G401.6 (cell line): ENCODE measurements at regions not wholly inside any gene's neighbourhood (a gene's known extent, or its start where the extent isn't known, plus 50 kb on each side); places are given as distances from the start of the nearest gene placed in this dataset.

Source experiments
- FAIRE-seq: peaks from 2 replicates; lab custom pipeline; 2012; peaks lifted over from hg19 to GRCh38; lab: Jason Lieb, UNC

- FAIRE-seq: no peak
These were observed 853.7 kb downstream of the MCTP2 start for GRCh38 chr15:95085056-95085455.

- no peak for FAIRE-seq
These were observed 855.3 kb downstream of the MCTP2 start for GRCh38 chr15:95086531-95087252.

- no peak for FAIRE-seq
These were observed 855.9 kb downstream of the MCTP2 start for GRCh38 chr15:95087253-95087609.

GRCh38 chr15:95091444-95091843, 860.1 kb downstream of the MCTP2 start:
- FAIRE-seq: no peak

GRCh38 chr15:95095250-95095649, 863.9 kb downstream of the MCTP2 start:
- peak; percentile 40 for FAIRE-seq

GRCh38 chr15:95096651-95097050, 865.3 kb downstream of the MCTP2 start:
- FAIRE-seq: no peak

GRCh38 chr15:95097361-95097760, 866.0 kb downstream of the MCTP2 start:
- FAIRE-seq: no peak

- FAIRE-seq: no peak
These were observed 873.9 kb downstream of the MCTP2 start for GRCh38 chr15:95105229-95105628.

- no peak for FAIRE-seq
These were observed 875.4 kb downstream of the MCTP2 start for GRCh38 chr15:95106801-95107200.

- no peak for FAIRE-seq
These were observed 877.3 kb downstream of the MCTP2 start for GRCh38 chr15:95108673-95109072.

- no peak for FAIRE-seq
These were observed 880.6 kb downstream of the MCTP2 start for GRCh38 chr15:95111969-95112368.

GRCh38 chr15:95113041-95113440, 881.7 kb downstream of the MCTP2 start:
- FAIRE-seq: no peak

- FAIRE-seq: no peak
These were observed 887.8 kb downstream of the MCTP2 start for GRCh38 chr15:95119041-95119610.

- FAIRE-seq: no peak
These were observed 889.2 kb downstream of the MCTP2 start for GRCh38 chr15:95120595-95120994.

- FAIRE-seq: no peak
These were observed 889.8 kb downstream of the MCTP2 start for GRCh38 chr15:95121191-95121590.

- FAIRE-seq: no peak
These were observed 894.4 kb downstream of the MCTP2 start for GRCh38 chr15:95125803-95126202.

GRCh38 chr15:95127356-95127755, 896.0 kb downstream of the MCTP2 start:
- no peak for FAIRE-seq

- FAIRE-seq: no peak
These were observed 898.2 kb downstream of the MCTP2 start for GRCh38 chr15:95129574-95129973.

- FAIRE-seq: no peak
These were observed 899.8 kb downstream of the MCTP2 start for GRCh38 chr15:95131131-95131556.

GRCh38 chr15:95132774-95133173, 901.4 kb downstream of the MCTP2 start:
- FAIRE-seq: no peak

GRCh38 chr15:95134431-95135110, 903.2 kb downstream of the MCTP2 start:
- no peak for FAIRE-seq

GRCh38 chr15:95138604-95139270, 907.4 kb downstream of the MCTP2 start:
- no peak for FAIRE-seq

- FAIRE-seq: no peak
These were observed 910.1 kb downstream of the MCTP2 start for GRCh38 chr15:95141486-95141885.
